Liver (tissue), 8 donors: ENCODE measurements at regions not wholly inside any gene's neighbourhood (a gene's known extent, or its start where the extent isn't known, plus 50 kb on each side); places are given as distances from the start of the nearest gene placed in this dataset.

Source experiments
- DNase-seq: peaks from one replicate; pipeline ENCODE4 v3.0.0-alpha.2; 2017; ENCODE audit warnings: low spot score
- H3K27ac ChIP-seq, 2 donors: one replicate each; pipeline ENCODE4 v1.7.0; 2013; ENCODE audit warnings: inconsistent platforms in 2 of 2, low read length in 2 of 2, control low read depth in 1 of 2, low read depth in 1 of 2, mild to moderate bottlenecking in 1 of 2
- H3K27me3 ChIP-seq, 4 donors: one replicate each; pipeline versions ENCODE4 v1.6.1 to v1.7.0; 2013; ENCODE audit warnings: low read length in 3 of 4, inconsistent platforms in 1 of 4, mild to moderate bottlenecking in 1 of 4, moderate library complexity in 1 of 4; ENCODE audit not compliant: control insufficient read depth in 4 of 4, insufficient read depth in 4 of 4
- H3K36me3 ChIP-seq, 4 donors: one replicate each; pipeline versions ENCODE4 v1.6.1 to v1.7.0; 2013; ENCODE audit warnings: low read length in 3 of 4, mild to moderate bottlenecking in 3 of 4, low read depth in 1 of 4, moderate library complexity in 1 of 4; ENCODE audit not compliant: control insufficient read depth in 4 of 4, insufficient read depth in 3 of 4
- H3K4me1 ChIP-seq, 4 donors: one replicate each; pipeline versions ENCODE4 v1.6.1 to v1.7.0; 2013; ENCODE audit warnings: low read length in 3 of 4, mild to moderate bottlenecking in 3 of 4, moderate library complexity in 1 of 4; ENCODE audit not compliant: control insufficient read depth in 4 of 4, insufficient read depth in 4 of 4
- H3K4me3 ChIP-seq, 3 donors: one replicate each; pipeline versions ENCODE4 v1.6.1 to v1.7.0; 2013; ENCODE audit warnings: low read length in 3 of 3, control low read depth in 1 of 3, low read depth in 1 of 3, mild to moderate bottlenecking in 1 of 3
- H3K9ac ChIP-seq, 2 donors: one replicate each; pipeline ENCODE4 v1.7.0; 2013; ENCODE audit warnings: low read length in 2 of 2, mild to moderate bottlenecking in 2 of 2, moderate library complexity in 2 of 2, control low read depth in 1 of 2, low read depth in 1 of 2
- H3K9me3 ChIP-seq, 4 donors: one replicate each; pipeline versions ENCODE4 v1.6.1 to v1.7.0; 2013; ENCODE audit warnings: low read length in 3 of 4; ENCODE audit not compliant: control insufficient read depth in 4 of 4
- ATF3 ChIP-seq: IDR thresholded peaks from 2 replicates; pipeline ENCODE4 v1.6.1; 2016; ENCODE audit warnings: antibody characterized with exemption
- CTCF ChIP-seq: fragments of 150-350 bp; IDR thresholded peaks from 2 replicates; pipeline ENCODE4 v1.5.1; 2017; ENCODE audit warnings: improper control_type of control experiment, low read depth, low read length; ENCODE audit not compliant: missing input control
- EGR1 ChIP-seq, 2 donors: IDR thresholded peaks; 2 replicates each; pipeline ENCODE4 v1.6.1; 2016 to 2018; ENCODE audit warnings: antibody characterized with exemption in 2 of 2, low read depth in 2 of 2
- FOXA1 ChIP-seq: IDR thresholded peaks from 2 replicates; pipeline ENCODE4 v1.6.1; 2016; ENCODE audit warnings: antibody characterized with exemption
- FOXA2 ChIP-seq: IDR thresholded peaks from 2 replicates; pipeline ENCODE4 v1.6.1; 2016; ENCODE audit warnings: antibody characterized with exemption
- GABPA ChIP-seq, 2 donors: IDR thresholded peaks in 1 of 2; conservative IDR thresholded peaks in 1 of 2; 2 replicates each; pipeline ENCODE4 v1.6.1; 2016; ENCODE audit warnings: antibody characterized with exemption in 2 of 2, mild to moderate bottlenecking in 1 of 2, moderate library complexity in 1 of 2
- HNF4A ChIP-seq, 2 donors: conservative IDR thresholded peaks; 2 replicates each; pipeline ENCODE4 v1.6.1; 2016; ENCODE audit warnings: antibody characterized with exemption in 2 of 2, mild to moderate bottlenecking in 2 of 2
- HNF4G ChIP-seq: IDR thresholded peaks from 2 replicates; pipeline ENCODE4 v1.6.1; 2016; ENCODE audit warnings: antibody characterized with exemption
- JUND ChIP-seq, 2 donors: IDR thresholded peaks; 2 replicates each; pipeline ENCODE4 v1.6.1; 2016; ENCODE audit warnings: antibody characterized with exemption in 2 of 2
- MAX ChIP-seq: IDR thresholded peaks from 2 replicates; pipeline ENCODE4 v1.6.1; 2016; ENCODE audit warnings: antibody characterized with exemption
- NR2F2 ChIP-seq: IDR thresholded peaks from 2 replicates; pipeline ENCODE4 v1.6.1; 2016; ENCODE audit warnings: antibody characterized with exemption
- RAD21 ChIP-seq, 2 donors: IDR thresholded peaks; 2 replicates each; pipeline ENCODE4 v1.6.1; 2016; ENCODE audit warnings: antibody characterized with exemption in 2 of 2, mild to moderate bottlenecking in 2 of 2
- REST ChIP-seq: IDR thresholded peaks from 2 replicates; pipeline ENCODE4 v1.6.1; 2016; ENCODE audit warnings: antibody characterized with exemption, mild to moderate bottlenecking
- RXRA ChIP-seq, 2 donors: IDR thresholded peaks; 2 replicates each; pipeline ENCODE4 v1.6.1; 2017 to 2018; ENCODE audit warnings: antibody characterized with exemption in 2 of 2, mild to moderate bottlenecking in 1 of 2
- SP1 ChIP-seq: IDR thresholded peaks from 2 replicates; pipeline ENCODE4 v1.6.1; 2018; ENCODE audit warnings: antibody characterized with exemption, mild to moderate bottlenecking
- TAF1 ChIP-seq: conservative IDR thresholded peaks from 2 replicates; pipeline ENCODE4 v1.6.1; 2016; ENCODE audit warnings: antibody characterized with exemption, mild to moderate bottlenecking
- YY1 ChIP-seq: IDR thresholded peaks from 2 replicates; pipeline ENCODE4 v1.6.1; 2016; ENCODE audit warnings: antibody characterized with exemption, mild to moderate bottlenecking
- ZBTB33 ChIP-seq: IDR thresholded peaks from 2 replicates; pipeline ENCODE4 v1.6.1; 2016; ENCODE audit warnings: antibody characterized with exemption
- WGBS: extraction: QIAGEN DNeasy Blood & Tissue Kit; methylation state at CpG from one replicate; pipeline ENCODE4 v1.1.7; 2013; 5-methylcytosine and 5-hydroxymethylcytosine counted together
- donor health status: healthy.
- donor health status: healthy.
- donor health status: healthy.
- donor health status: healthy.
- donor health status: healthy.

- H3K4me3 ChIP-seq: no peak overlapping the region
- WGBS: 72% methylated on average over 5 of the region's 5 CpGs
- peaks cover 0 to 9% (median 0%) of the 10 kb centered on the region in 4 donors for H3K4me1 ChIP-seq
These were observed 101.8 kb downstream of the PTGS2 start for GRCh38 chr1:186578325-186579016.

GRCh38 chr1:186577633-186578032, 102.6 kb downstream of the PTGS2 start:
- H3K4me1 ChIP-seq: peaks cover 0 to 9% (median 0%) of the 10 kb centered on the region in 4 donors
- no peak overlapping the region for H3K4me3 ChIP-seq
- H3K27ac ChIP-seq: no peak overlapping the region
- H3K9me3 ChIP-seq: peaks cover 0 to 2% (median 0%) of the 10 kb centered on the region in 4 donors
- H3K36me3 ChIP-seq: no peaks in the 10 kb centered on the region
- H3K9ac ChIP-seq: no peak overlapping the region
- no peaks in the 10 kb centered on the region for H3K27me3 ChIP-seq
- WGBS: 97% methylated on average over 3 of the region's 3 CpGs
- no peak for DNase-seq
- TF ChIP-seq HNF4A (conservative IDR thresholded peaks at IDR 0.05) (no peak), RAD21 (IDR thresholded peaks at IDR 0.05) (no peak), FOXA2 (no peak), NR2F2 (no peak), HNF4G (no peak), CTCF (no peak), RXRA (IDR thresholded peaks at IDR 0.05) (no peak), FOXA1 (no peak), REST (no peak), GABPA (IDR thresholded peaks at IDR 0.05 in 1 of 2, conservative IDR thresholded peaks at IDR 0.05 in 1 of 2) (no peak), SP1 (no peak), TAF1 (no peak), EGR1 (IDR thresholded peaks at IDR 0.05; ENCODE audit: low read depth in 2 of 2) (no peak), ATF3 (no peak), YY1 (no peak), JUND (IDR thresholded peaks at IDR 0.05) (no peak), MAX (no peak), ZBTB33 (no peak)

More at GRCh38 chr1:186578325-186579016, 101.8 kb downstream of the PTGS2 start:
- Histone ChIP-seq H3K9ac (no peak overlapping the region), H3K9me3 (peaks cover 0 to 3% (median 2%) of the 10 kb centered on the region in 4 donors), H3K27ac (no peak overlapping the region), H3K27me3 (no peaks in the 10 kb centered on the region), H3K36me3 (no peaks in the 10 kb centered on the region)
- no peak for TF ChIP-seq MAX
- no peak for TF ChIP-seq FOXA1
- TF ChIP-seq ZBTB33: no peak
- DNase-seq: no peak
